H9 (cell line): ENCODE measurements at regions not wholly inside any gene's neighbourhood (a gene's known extent, or its start where the extent isn't known, plus 50 kb on each side); places are given as distances from the start of the nearest gene placed in this dataset.
A peak's percentile ranks its signal among the peaks of the same experiment; 100 is the strongest.

Experiments
- DNase-seq: peaks from one replicate; pipeline ENCODE4 v3.0.0-alpha.2; 2017
- H2AFZ ChIP-seq: one replicate; pipeline ENCODE4 v1.6.1; 2013; ENCODE audit warnings: mild to moderate bottlenecking, low read length, control low read depth, moderate library complexity
- H2AK5ac ChIP-seq: 2 replicates; pipeline ENCODE4 v1.6.1; 2013; ENCODE audit warnings: low read length, control low read depth, mixed read lengths; ENCODE audit not compliant: insufficient read length
- H2BK120ac ChIP-seq: one replicate; pipeline ENCODE4 v1.6.1; 2013; ENCODE audit warnings: low read depth, mild to moderate bottlenecking, low read length, control low read depth, inconsistent platforms; ENCODE audit not compliant: poor library complexity, severe bottlenecking
- H2BK12ac ChIP-seq: 2 replicates; pipeline ENCODE4 v1.6.1; 2013; ENCODE audit warnings: low read length, control low read depth, mixed read lengths, low read depth; ENCODE audit not compliant: insufficient read length
- H2BK15ac ChIP-seq: 2 replicates; pipeline ENCODE4 v1.6.1; 2013; ENCODE audit warnings: low read depth, low read length, control low read depth
- H2BK20ac ChIP-seq: one replicate; pipeline ENCODE4 v1.6.1; 2013; ENCODE audit warnings: low read depth, mild to moderate bottlenecking, low read length, control low read depth, inconsistent platforms; ENCODE audit not compliant: poor library complexity, severe bottlenecking
- H2BK5ac ChIP-seq: 2 replicates; pipeline ENCODE4 v1.6.1; 2013; ENCODE audit warnings: low read length, control low read depth, mixed read lengths; ENCODE audit not compliant: insufficient read length
- H3K14ac ChIP-seq: 2 replicates; pipeline ENCODE4 v1.6.1; 2013; ENCODE audit warnings: low read length, control low read depth; ENCODE audit not compliant: insufficient read depth
- H3K18ac ChIP-seq: 2 replicates; pipeline ENCODE4 v1.6.1; 2013; ENCODE audit warnings: low read depth, mild to moderate bottlenecking, mixed read lengths, low read length, control low read depth; ENCODE audit not compliant: insufficient read length
- H3K23ac ChIP-seq: 2 replicates; pipeline ENCODE4 v1.6.1; 2013; ENCODE audit warnings: low read length, control low read depth, mixed read lengths, low read depth; ENCODE audit not compliant: insufficient read length
- H3K23me2 ChIP-seq: 2 replicates; pipeline ENCODE4 v1.6.1; 2013; ENCODE audit warnings: low read depth, mild to moderate bottlenecking, mixed read lengths, low read length, control low read depth; ENCODE audit not compliant: insufficient read length, poor library complexity, severe bottlenecking
- H3K27ac ChIP-seq: 2 replicates; pipeline ENCODE4 v1.5.1; 2013; ENCODE audit warnings: low read length, control low read depth, mixed read lengths, low read depth; ENCODE audit not compliant: insufficient read length
- H3K27me3 ChIP-seq: 2 replicates; pipeline ENCODE4 v1.6.1; 2013; ENCODE audit warnings: low read length, control low read depth, inconsistent platforms; ENCODE audit not compliant: insufficient read depth
- H3K4ac ChIP-seq: 2 replicates; pipeline ENCODE4 v1.6.1; 2013; ENCODE audit warnings: low read depth, mild to moderate bottlenecking, control low read depth, inconsistent platforms, low read length, moderate library complexity
- H3K4me1 ChIP-seq: 2 replicates; pipeline ENCODE4 v1.6.1; 2013; ENCODE audit warnings: low read length, control low read depth, inconsistent platforms; ENCODE audit not compliant: insufficient read depth
- H3K4me2 ChIP-seq: 2 replicates; pipeline ENCODE4 v1.6.1; 2013; ENCODE audit warnings: low read length, control low read depth, mixed read lengths; ENCODE audit not compliant: insufficient read length, insufficient read depth
- H3K56ac ChIP-seq: 2 replicates; pipeline ENCODE4 v1.6.1; 2013; ENCODE audit warnings: low read depth, mild to moderate bottlenecking, mixed read lengths, low read length, control low read depth; ENCODE audit not compliant: insufficient read length
- H3K79me1 ChIP-seq: 2 replicates; pipeline ENCODE4 v1.6.1; 2013; ENCODE audit warnings: low read depth, mild to moderate bottlenecking, moderate library complexity, low read length, control low read depth, inconsistent platforms; ENCODE audit not compliant: insufficient read depth, poor library complexity, severe bottlenecking
- H3K79me2 ChIP-seq: 2 replicates; pipeline ENCODE4 v1.6.1; 2013; ENCODE audit warnings: low read length, control low read depth, inconsistent platforms; ENCODE audit not compliant: insufficient read depth
- H3K9ac ChIP-seq: 2 replicates; pipeline ENCODE4 v1.6.1; 2013; ENCODE audit warnings: low read length, control low read depth, mixed read lengths; ENCODE audit not compliant: insufficient read length; ENCODE audit errors: extremely low read depth
- H3K9me3 ChIP-seq: one replicate; pipeline ENCODE4 v1.6.1; 2013; ENCODE audit warnings: low read depth, low read length, inconsistent platforms; ENCODE audit not compliant: control insufficient read depth
- H3T11ph ChIP-seq: one replicate; pipeline ENCODE4 v1.6.1; 2013; ENCODE audit warnings: mild to moderate bottlenecking, low read length, control low read depth, inconsistent platforms
- H4K20me1 ChIP-seq: one replicate; pipeline ENCODE4 v1.6.1; 2013; ENCODE audit not compliant: control insufficient read depth, insufficient read length, insufficient read depth
- H4K5ac ChIP-seq: 2 replicates; pipeline ENCODE4 v1.6.1; 2013; ENCODE audit warnings: low read depth, mild to moderate bottlenecking, mixed read lengths, low read length, control low read depth; ENCODE audit not compliant: insufficient read length
- H4K8ac ChIP-seq: replicated peaks from 2 replicates; pipeline ENCODE4 v1.6.1; 2013; ENCODE audit warnings: low read length, control low read depth, mixed read lengths, low read depth; ENCODE audit not compliant: insufficient read length
- H4K91ac ChIP-seq: 2 replicates; pipeline ENCODE4 v1.6.1; 2013; ENCODE audit warnings: low read depth, mild to moderate bottlenecking, moderate library complexity, mixed read lengths, low read length, control low read depth; ENCODE audit not compliant: insufficient read length
- H3K27ac Mint-ChIP-seq, 3 experiments: 2 replicates in 2 of 3; 3 replicates in 1 of 3; pipeline ENCODE4 v1.8.0; 2020 to 2021; ENCODE audit warnings: mixed read lengths in 3 of 3, mild to moderate bottlenecking in 1 of 3, moderate library complexity in 1 of 3
- H3K27me3 Mint-ChIP-seq: 2 replicates; pipeline ENCODE4 v1.8.0; 2021; ENCODE audit warnings: low read depth, mild to moderate bottlenecking, moderate library complexity, mixed read lengths
- H3K36me3 Mint-ChIP-seq, 3 experiments: 2 replicates in 2 of 3; 3 replicates in 1 of 3; pipeline ENCODE4 v1.8.0; 2020 to 2021; ENCODE audit warnings: low read depth in 3 of 3, mixed read lengths in 3 of 3; ENCODE audit not compliant: insufficient read depth in 1 of 3
- H3K4me1 Mint-ChIP-seq, 2 experiments: 2 replicates each; pipeline ENCODE4 v1.8.0; 2020; ENCODE audit warnings: mixed read lengths in 2 of 2
- H3K4me3 Mint-ChIP-seq, 2 experiments: 2 replicates in 1 of 2; 3 replicates in 1 of 2; pipeline ENCODE4 v1.8.0; 2020 to 2021; ENCODE audit warnings: mild to moderate bottlenecking in 2 of 2, mixed read lengths in 2 of 2, moderate library complexity in 1 of 2
- H3K9me3 Mint-ChIP-seq, 2 experiments: 2 replicates in 1 of 2; 3 replicates in 1 of 2; pipeline ENCODE4 v1.8.0; 2020; ENCODE audit warnings: mild to moderate bottlenecking in 2 of 2, mixed read lengths in 2 of 2, moderate library complexity in 1 of 2
- WGBS: extraction: QIAGEN DNeasy Blood & Tissue Kit; methylation state at CpG from one replicate; pipeline ENCODE4 v1.1.7; 2013; ENCODE audit warnings: missing lambda C conversion rate, low lambda C conversion rate, mixed read lengths; ENCODE audit not compliant: insufficient read length; ENCODE audit errors: extremely low coverage; 5-methylcytosine and 5-hydroxymethylcytosine counted together
- TF ChIP-seq, protein P1 (sequence below): fragments of 200-600 bp; sonication (generic); conservative IDR thresholded peaks from 3 replicates; pipeline ENCODE4 v1.8.0; 2021; ENCODE audit warnings: antibody characterized with exemption, mild to moderate bottlenecking

- no peak overlapping the region for H4K91ac ChIP-seq
- H3K27me3 ChIP-seq, result no peaks in the 10 kb centered on the region
- H2BK120ac ChIP-seq, result no peak overlapping the region
- no peaks in the 10 kb centered on the region for H3K9me3 ChIP-seq
- H4K20me1 ChIP-seq, result no peaks in the 10 kb centered on the region
- H3K56ac ChIP-seq, result no peak overlapping the region
- H3K27ac ChIP-seq, result no peak overlapping the region
- Mint-ChIP-seq H3K27me3 (no peaks in the 10 kb centered on the region), H3K9me3 (peaks cover 15 to 18% of the 10 kb centered on the region in 2 experiments), H3K36me3 (peaks cover 3 to 22% (median 15%) of the 10 kb centered on the region in 3 experiments; a peak in 5 of 7 replicates), H3K4me3 (no peak overlapping the region), H3K27ac (no peak overlapping the region), H3K4me1 (peaks cover 2 to 5% of the 10 kb centered on the region in 2 experiments; a peak in 3 of 4 replicates)
- H4K8ac ChIP-seq, result no peak overlapping the region
- H3K14ac ChIP-seq, result no peak overlapping the region
- no peak overlapping the region for H2AK5ac ChIP-seq
- no peak overlapping the region for H3K18ac ChIP-seq
- H3K4me2 ChIP-seq, result no peak overlapping the region
- no peak overlapping the region for H3K4ac ChIP-seq
- no peak overlapping the region for H2BK20ac ChIP-seq
- no peak overlapping the region for H3K9ac ChIP-seq
- no peaks in the 10 kb centered on the region for H3K79me1 ChIP-seq
- no CpG with 5 or more reads among the region's 2 CpGs for WGBS
- no peaks in the 10 kb centered on the region for H3K23me2 ChIP-seq
- H2BK5ac ChIP-seq, result no peak overlapping the region
- TF ChIP-seq, protein P1, sequence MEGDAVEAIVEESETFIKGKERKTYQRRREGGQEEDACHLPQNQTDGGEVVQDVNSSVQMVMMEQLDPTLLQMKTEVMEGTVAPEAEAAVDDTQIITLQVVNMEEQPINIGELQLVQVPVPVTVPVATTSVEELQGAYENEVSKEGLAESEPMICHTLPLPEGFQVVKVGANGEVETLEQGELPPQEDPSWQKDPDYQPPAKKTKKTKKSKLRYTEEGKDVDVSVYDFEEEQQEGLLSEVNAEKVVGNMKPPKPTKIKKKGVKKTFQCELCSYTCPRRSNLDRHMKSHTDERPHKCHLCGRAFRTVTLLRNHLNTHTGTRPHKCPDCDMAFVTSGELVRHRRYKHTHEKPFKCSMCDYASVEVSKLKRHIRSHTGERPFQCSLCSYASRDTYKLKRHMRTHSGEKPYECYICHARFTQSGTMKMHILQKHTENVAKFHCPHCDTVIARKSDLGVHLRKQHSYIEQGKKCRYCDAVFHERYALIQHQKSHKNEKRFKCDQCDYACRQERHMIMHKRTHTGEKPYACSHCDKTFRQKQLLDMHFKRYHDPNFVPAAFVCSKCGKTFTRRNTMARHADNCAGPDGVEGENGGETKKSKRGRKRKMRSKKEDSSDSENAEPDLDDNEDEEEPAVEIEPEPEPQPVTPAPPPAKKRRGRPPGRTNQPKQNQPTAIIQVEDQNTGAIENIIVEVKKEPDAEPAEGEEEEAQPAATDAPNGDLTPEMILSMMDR, result peak; percentile 70
- no peak overlapping the region for H2BK15ac ChIP-seq
- H3K23ac ChIP-seq, result no peak overlapping the region
- no peak overlapping the region for H2BK12ac ChIP-seq
- no peaks in the 10 kb centered on the region for H3K79me2 ChIP-seq
- no peak overlapping the region for H4K5ac ChIP-seq
- no peak overlapping the region for H3T11ph ChIP-seq
- H2AFZ ChIP-seq, result no peak overlapping the region
- DNase-seq, result peak; percentile 36
- H3K4me1 ChIP-seq, result no peaks in the 10 kb centered on the region
Measured at GRCh38 chr5:8756498-8757084, 789.3 kb downstream of the SEMA5A start.
